GM18502 (cell line): ENCODE measurements at regions not wholly inside any gene's neighbourhood (a gene's known extent, or its start where the extent isn't known, plus 50 kb on each side); places are given as distances from the start of the nearest gene placed in this dataset.

Source experiments
- ATAC-seq: cut with Tn5 transposase; IDR thresholded peaks from one replicate; pipeline ENCODE4 v1.9.1; 2021; ENCODE audit warnings: mild to moderate bottlenecking; ENCODE audit not compliant: unreplicated experiment, poor library complexity

- ATAC-seq, result no peak
Observed at GRCh38 chr11:109093354-109093753, 328.6 kb upstream of the C11orf87 start.

GRCh38 chr11:109096266-109096665, 325.7 kb upstream of the C11orf87 start:
- ATAC-seq, result no peak

- ATAC-seq, result no peak
Observed at GRCh38 chr11:109106151-109106906, 315.7 kb upstream of the C11orf87 start.

GRCh38 chr11:109109150-109109549, 312.8 kb upstream of the C11orf87 start:
- ATAC-seq, result no peak

GRCh38 chr11:109109571-109110315, 312.2 kb upstream of the C11orf87 start:
- ATAC-seq, result no peak

- ATAC-seq, result no peak
Observed at GRCh38 chr11:109112261-109112660, 309.7 kb upstream of the C11orf87 start.

- ATAC-seq, result no peak
Observed at GRCh38 chr11:109112821-109113280, 309.1 kb upstream of the C11orf87 start.

- no peak for ATAC-seq
Observed at GRCh38 chr11:109120341-109120740, 301.6 kb upstream of the C11orf87 start.

GRCh38 chr11:109121173-109121932, 300.6 kb upstream of the C11orf87 start:
- no peak for ATAC-seq

- ATAC-seq, result no peak
Observed at GRCh38 chr11:109123816-109124787, 297.9 kb upstream of the C11orf87 start.

GRCh38 chr11:109130910-109131309, 291.1 kb upstream of the C11orf87 start:
- ATAC-seq, result no peak

- ATAC-seq, result peak; percentile 50
Observed at GRCh38 chr11:109132539-109132938, 289.5 kb upstream of the C11orf87 start.

GRCh38 chr11:109133159-109133558, 288.8 kb upstream of the C11orf87 start:
- ATAC-seq, result no peak

- ATAC-seq, result no peak
Observed at GRCh38 chr11:109135627-109136026, 286.4 kb upstream of the C11orf87 start.

GRCh38 chr11:109138196-109138595, 283.8 kb upstream of the C11orf87 start:
- ATAC-seq, result no peak

GRCh38 chr11:109140426-109140825, 281.6 kb upstream of the C11orf87 start:
- no peak for ATAC-seq

GRCh38 chr11:109140857-109141515, 281.0 kb upstream of the C11orf87 start:
- ATAC-seq, result no peak

GRCh38 chr11:109145287-109145686, 276.7 kb upstream of the C11orf87 start:
- no peak for ATAC-seq

GRCh38 chr11:109147726-109148125, 274.3 kb upstream of the C11orf87 start:
- ATAC-seq, result no peak
